T-cell (primary cell): ENCODE measurements at regions not wholly inside any gene's neighbourhood (a gene's known extent, or its start where the extent isn't known, plus 50 kb on each side); places are given as distances from the start of the nearest gene placed in this dataset.

Experiments
- ATAC-seq, 4 experiments: fragments of 200-7000 bp in 3 of 4; fragments of 150-1000 bp in 1 of 4; cut with Tn5 transposase; replicated peaks in 1 of 4; 1 replicate in 3 of 4; 2 replicates in 1 of 4; pipeline ENCODE4 v1.10.0; 2021; ENCODE audit warnings: moderate library complexity in 3 of 4, mild to moderate bottlenecking in 2 of 4, moderate number of reproducible peaks in 1 of 4
- CTCF ChIA-PET, 2 donors: fragments of 300-600 bp; sonication (Branson Sonifier 250); formaldehyde crosslinking; loops; one replicate each; lab custom pipeline; 2022; ENCODE audit warnings: antibody characterized with exemption in 2 of 2; lab: Charles Lee
- POLR2A ChIA-PET, 2 donors: fragments of 300-600 bp; sonication (Branson Sonifier 250); formaldehyde crosslinking; loops; one replicate each; lab custom pipeline; 2022; ENCODE audit warnings: antibody characterized with exemption in 2 of 2; lab: Charles Lee
- DNase-seq, 35 experiments: peaks; one replicate each; pipeline versions ENCODE4 v3.0.0 to v3.0.0-alpha.2; 2013 to 2023
- H3K27ac ChIP-seq: one replicate; pipeline ENCODE4 v1.5.1; 2013; ENCODE audit warnings: low read length
- H3K27me3 ChIP-seq, 2 experiments: replicated peaks in 1 of 2; 1 replicate in 1 of 2; 2 replicates in 1 of 2; pipeline versions ENCODE4 v1.6.1 to v1.7.0; 2013; ENCODE audit warnings: low read length in 1 of 2, mixed read lengths in 1 of 2; ENCODE audit not compliant: control insufficient read depth in 2 of 2, insufficient read depth in 2 of 2; ENCODE audit errors: extremely low read depth in 1 of 2
- H3K36me3 ChIP-seq, 2 donors: 1 replicate in 1 of 2; 2 replicates in 1 of 2; pipeline versions ENCODE4 v1.6.1 to v1.7.0; 2013; ENCODE audit warnings: low read length in 1 of 2; ENCODE audit not compliant: control insufficient read depth in 2 of 2, insufficient read depth in 1 of 2; ENCODE audit errors: extremely low read depth in 1 of 2
- H3K4me1 ChIP-seq, 2 experiments: 1 replicate in 1 of 2; 2 replicates in 1 of 2; pipeline versions ENCODE4 v1.6.1 to v1.7.0; 2013; ENCODE audit warnings: low read length in 2 of 2, mixed read lengths in 1 of 2; ENCODE audit not compliant: insufficient read depth in 2 of 2, control insufficient read depth in 1 of 2; ENCODE audit errors: extremely low read depth in 1 of 2
- H3K4me3 ChIP-seq, 2 donors: 1 replicate in 1 of 2; 2 replicates in 1 of 2; pipeline versions ENCODE4 v1.5.1 to v1.7.0; 2013; ENCODE audit warnings: mild to moderate bottlenecking in 2 of 2, low read length in 1 of 2, moderate library complexity in 1 of 2; ENCODE audit not compliant: control insufficient read depth in 1 of 2; ENCODE audit errors: extremely low read depth in 1 of 2
- H3K9me3 ChIP-seq: 2 replicates; pipeline ENCODE4 v1.7.0; 2013
- H3K27ac Mint-ChIP-seq, 2 donors: one replicate each; pipeline ENCODE4 v1.8.0; 2020 to 2021; ENCODE audit warnings: mild to moderate bottlenecking in 2 of 2, mixed read lengths in 2 of 2
- H3K27me3 Mint-ChIP-seq, 2 donors: one replicate each; pipeline ENCODE4 v1.8.0; 2021 to 2022; ENCODE audit warnings: mixed read lengths in 2 of 2
- H3K36me3 Mint-ChIP-seq: one replicate; pipeline ENCODE4 v1.8.0; 2021; ENCODE audit warnings: mixed read lengths
- H3K4me1 Mint-ChIP-seq, 3 donors: one replicate each; pipeline ENCODE4 v1.8.0; 2020 to 2022; ENCODE audit warnings: mixed read lengths in 3 of 3, mild to moderate bottlenecking in 1 of 3
- H3K4me3 Mint-ChIP-seq, 3 donors: one replicate each; pipeline ENCODE4 v1.8.0; 2020 to 2022; ENCODE audit warnings: mild to moderate bottlenecking in 3 of 3, mixed read lengths in 3 of 3, moderate library complexity in 3 of 3
- H3K9me3 Mint-ChIP-seq, 3 donors: one replicate each; pipeline ENCODE4 v1.8.0; 2020 to 2022; ENCODE audit warnings: mixed read lengths in 3 of 3
- WGBS: methylation state at CpG from one replicate; pipeline ENCODE4 v1.1.5; 2013; ENCODE audit warnings: missing lambda C conversion rate; ENCODE audit not compliant: insufficient coverage; 5-methylcytosine and 5-hydroxymethylcytosine counted together

- Histone ChIP-seq H3K36me3 (no peaks in the 10 kb centered on the region), H3K4me1 (no peaks in the 10 kb centered on the region), H3K27ac (no peak overlapping the region), H3K27me3 (no peaks in the 10 kb centered on the region), H3K9me3 (no peaks in the 10 kb centered on the region), H3K4me3 (no peak overlapping the region)
- Mint-ChIP-seq H3K9me3 (peaks cover 6 to 16% (median 9%) of the 10 kb centered on the region in 3 donors), H3K27ac (no peak overlapping the region), H3K27me3 (no peaks in the 10 kb centered on the region), H3K36me3 (no peaks in the 10 kb centered on the region), H3K4me3 (no peak overlapping the region), H3K4me1 (no peaks in the 10 kb centered on the region)
- ATAC-seq (no peak), DNase-seq (no peak)
- WGBS = 78% methylated on average over 6 of the region's 9 CpGs
- ChIA-PET CTCF (no interaction called here), POLR2A (no interaction called here)
Measured at GRCh38 chr13:107580741-107581412, 634.5 kb downstream of the LIG4 start.

DNA sequence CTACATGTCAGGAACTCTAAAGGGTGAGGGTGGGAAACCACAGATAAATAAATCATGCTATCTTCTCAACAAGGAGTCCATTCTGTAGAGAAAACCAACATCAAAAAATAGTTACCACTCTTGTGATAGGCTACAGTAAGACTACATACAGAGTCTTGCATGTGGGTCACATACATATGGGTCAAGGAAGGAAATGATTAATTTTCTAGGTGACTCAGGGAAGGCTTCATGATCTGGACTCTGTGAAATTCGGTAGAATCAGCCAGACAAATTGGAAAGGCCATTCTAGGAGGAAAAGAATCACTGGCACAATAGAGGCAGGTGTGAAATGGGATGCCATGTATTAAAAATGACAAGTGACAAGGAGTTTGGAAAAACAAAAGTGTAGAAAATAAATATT lies 638.9 kb downstream of the LIG4 start:
- Histone ChIP-seq H3K27me3 (no peaks in the 10 kb centered on the region), H3K4me1 (no peaks in the 10 kb centered on the region), H3K9me3 (no peaks in the 10 kb centered on the region), H3K27ac (no peak overlapping the region), H3K4me3 (no peak overlapping the region), H3K36me3 (no peaks in the 10 kb centered on the region)
- CTCF ChIA-PET = no interaction called here
- 8% methylated on average over 1 of the region's 1 CpG for WGBS
- H3K27me3 Mint-ChIP-seq = no peaks in the 10 kb centered on the region
- H3K27ac Mint-ChIP-seq = no peak overlapping the region
- DNase-seq = no peak
- no peaks in the 10 kb centered on the region for H3K36me3 Mint-ChIP-seq
- no peaks in the 10 kb centered on the region for H3K4me1 Mint-ChIP-seq
- POLR2A ChIA-PET = no interaction called here
- no peak for ATAC-seq
- peaks cover 9 to 12% (median 11%) of the 10 kb centered on the region in 3 donors for H3K9me3 Mint-ChIP-seq
- H3K4me3 Mint-ChIP-seq = no peak overlapping the region

GRCh38 chr13:107574517-107575210 lies 640.7 kb downstream of the LIG4 start:
- Histone ChIP-seq H3K4me1 (no peaks in the 10 kb centered on the region), H3K27me3 (no peaks in the 10 kb centered on the region), H3K9me3 (no peaks in the 10 kb centered on the region), H3K36me3 (no peaks in the 10 kb centered on the region), H3K4me3 (no peak overlapping the region), H3K27ac (no peak overlapping the region)
- Mint-ChIP-seq H3K4me1 (no peaks in the 10 kb centered on the region), H3K4me3 (no peak overlapping the region), H3K27me3 (no peaks in the 10 kb centered on the region), H3K36me3 (no peaks in the 10 kb centered on the region), H3K27ac (no peak overlapping the region), H3K9me3 (peaks cover 3 to 6% (median 6%) of the 10 kb centered on the region in 3 donors)
- POLR2A ChIA-PET = no interaction called here
- WGBS = no CpG with 5 or more reads among the region's 6 CpGs
- DNase-seq = no peak
- no peak for ATAC-seq
- CTCF ChIA-PET = no interaction called here

- H3K27ac Mint-ChIP-seq = no peak overlapping the region
- Histone ChIP-seq H3K27ac (no peak overlapping the region), H3K4me3 (no peak overlapping the region), H3K27me3 (no peaks in the 10 kb centered on the region), H3K9me3 (no peaks in the 10 kb centered on the region), H3K36me3 (no peaks in the 10 kb centered on the region), H3K4me1 (no peaks in the 10 kb centered on the region)
- ATAC-seq = no peak
- ChIA-PET POLR2A (no interaction called here), CTCF (no interaction called here)
- WGBS = 60% methylated on average over 1 of the region's 1 CpG
- no peaks in the 10 kb centered on the region for H3K36me3 Mint-ChIP-seq
- no peak for DNase-seq
- no peaks in the 10 kb centered on the region for H3K27me3 Mint-ChIP-seq
- H3K9me3 Mint-ChIP-seq = peaks cover 5 to 6% (median 6%) of the 10 kb centered on the region in 3 donors
- H3K4me1 Mint-ChIP-seq = no peaks in the 10 kb centered on the region
- H3K4me3 Mint-ChIP-seq = no peak overlapping the region
Measured at GRCh38 chr13:107573184-107573583, 642.2 kb downstream of the LIG4 start.

DNA sequence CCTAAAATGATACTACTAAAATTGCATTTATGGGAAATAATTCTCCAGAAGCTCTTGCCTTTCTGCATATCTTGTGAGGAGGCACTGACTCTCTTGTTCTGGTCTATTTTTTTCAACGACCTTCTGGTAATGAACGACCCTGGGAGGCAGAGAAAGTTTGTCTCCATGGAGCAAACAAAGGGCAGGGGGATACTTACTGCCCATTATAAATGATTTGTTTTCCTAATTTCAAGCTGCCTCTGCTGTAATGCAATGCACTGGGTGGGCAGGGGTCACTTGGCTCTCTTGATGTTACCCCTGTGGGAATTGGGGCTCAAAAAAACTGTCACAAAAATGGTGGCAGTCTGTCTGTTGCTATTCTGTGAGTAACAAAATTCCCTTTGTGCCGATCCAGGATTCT lies 643.2 kb downstream of the LIG4 start:
- ATAC-seq (no peak), DNase-seq (no peak)
- Mint-ChIP-seq H3K36me3 (no peaks in the 10 kb centered on the region), H3K4me3 (no peak overlapping the region), H3K4me1 (no peaks in the 10 kb centered on the region), H3K9me3 (peaks cover 0 to 8% (median 6%) of the 10 kb centered on the region in 3 donors), H3K27me3 (no peaks in the 10 kb centered on the region), H3K27ac (no peak overlapping the region)
- Histone ChIP-seq H3K36me3 (no peaks in the 10 kb centered on the region), H3K27me3 (no peaks in the 10 kb centered on the region), H3K4me1 (no peaks in the 10 kb centered on the region), H3K27ac (no peak overlapping the region), H3K9me3 (no peaks in the 10 kb centered on the region), H3K4me3 (no peak overlapping the region)
- POLR2A ChIA-PET = no interaction called here
- CTCF ChIA-PET = no interaction called here
- 100% methylated on average over 1 of the region's 3 CpGs for WGBS

DNA sequence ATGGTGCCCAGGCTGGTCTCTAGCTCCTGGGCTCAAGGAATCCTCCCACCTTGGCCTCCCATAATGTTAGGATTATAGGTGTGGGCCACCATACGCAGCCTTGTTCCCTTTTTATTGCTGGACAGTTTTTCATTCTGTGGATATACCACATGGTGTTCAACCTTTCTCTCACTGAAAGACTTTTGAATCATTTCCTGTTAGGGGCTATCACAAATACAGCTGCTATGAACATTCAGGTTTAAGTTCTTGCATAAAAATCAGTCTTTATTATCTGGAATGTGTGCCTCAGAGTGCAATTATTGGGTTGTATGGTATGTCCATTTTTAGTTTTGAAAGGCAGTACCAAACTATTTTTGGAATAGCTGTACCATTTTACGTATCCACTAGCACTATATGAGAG lies 647.2 kb downstream of the LIG4 start:
- Mint-ChIP-seq H3K27ac (no peak overlapping the region), H3K27me3 (no peaks in the 10 kb centered on the region), H3K4me3 (no peak overlapping the region), H3K36me3 (no peaks in the 10 kb centered on the region), H3K9me3 (peaks cover 0 to 4% (median 4%) of the 10 kb centered on the region in 3 donors), H3K4me1 (no peaks in the 10 kb centered on the region)
- ATAC-seq (no peak), DNase-seq (no peak)
- Histone ChIP-seq H3K9me3 (no peaks in the 10 kb centered on the region), H3K36me3 (no peaks in the 10 kb centered on the region), H3K27me3 (no peaks in the 10 kb centered on the region), H3K4me1 (no peaks in the 10 kb centered on the region), H3K27ac (no peak overlapping the region), H3K4me3 (no peak overlapping the region)
- ChIA-PET CTCF (no interaction called here), POLR2A (no interaction called here)
- no CpG with 5 or more reads among the region's 2 CpGs for WGBS
